HEK293 (cell line): ENCODE measurements at regions not wholly inside any gene's neighbourhood (a gene's known extent, or its start where the extent isn't known, plus 50 kb on each side); places are given as distances from the start of the nearest gene placed in this dataset.

Experiments used
- CTCF ChIA-PET: fragments of 350-600 bp; formaldehyde crosslinking; extraction: SDS; loops from one replicate; lab custom pipeline; 2021; ENCODE audit warnings: antibody characterized with exemption; lab: Yijun Ruan, JAX
- POLR2A ChIA-PET: fragments of 300-600 bp; formaldehyde crosslinking; extraction: SDS; loops from one replicate; lab custom pipeline; 2020; ENCODE audit warnings: antibody characterized with exemption, inconsistent platforms; lab: Yijun Ruan, JAX
- H3K27ac ChIP-seq: fragments of 200-500 bp; sonication (Bioruptor generic); 2 replicates; pipeline ENCODE4 v1.5.1; 2014; ENCODE audit warnings: low read depth, low read length, control low read depth, inconsistent platforms; ENCODE audit errors: extremely low read depth
- H3K36me3 ChIP-seq, 2 experiments: fragments of 200-500 bp in 1 of 2; sonication (Bioruptor generic) in 1 of 2; 1 replicate in 1 of 2; 2 replicates in 1 of 2; pipeline ENCODE4 v1.5.1; 2014 to 2017; ENCODE audit warnings: inconsistent platforms in 2 of 2, low read length in 2 of 2; ENCODE audit not compliant: control insufficient read depth in 2 of 2, insufficient read depth in 1 of 2
- H3K4me1 ChIP-seq: fragments of 200-500 bp; sonication (Bioruptor generic); 2 replicates; pipeline ENCODE4 v1.5.1; 2014; ENCODE audit warnings: mild to moderate bottlenecking, low read length, inconsistent platforms; ENCODE audit not compliant: control insufficient read depth, insufficient read depth
- H3K4me3 ChIP-seq: 2 replicates; pipeline ENCODE4 v1.5.1; 2011; ENCODE audit warnings: low read depth, mild to moderate bottlenecking, control low read depth, low read length, moderate library complexity
- H3K9me3 ChIP-seq: fragments of 200-500 bp; sonication (Bioruptor generic); 2 replicates; pipeline ENCODE4 v1.5.1; 2014; ENCODE audit warnings: low read depth, low read length, inconsistent platforms; ENCODE audit not compliant: control insufficient read depth, insufficient read depth
- YY1 ChIP-seq: fragments of 450-650 bp; formaldehyde crosslinking; IDR thresholded peaks from 2 replicates; pipeline ENCODE4 v1.5.1; 2018; ENCODE audit warnings: missing biosample characterization, missing genetic modification characterization
- ZFP69B ChIP-seq: fragments of 450-650 bp; formaldehyde crosslinking; IDR thresholded peaks from 2 replicates; pipeline ENCODE4 v1.5.1; 2016; ENCODE audit warnings: missing biosample characterization, missing genetic modification characterization
- ZNF16 ChIP-seq: fragments of 450-650 bp; formaldehyde crosslinking; IDR thresholded peaks from 2 replicates; pipeline ENCODE4 v1.5.1; 2016; ENCODE audit warnings: low read depth, missing biosample characterization, missing genetic modification characterization
- ZNF248 ChIP-seq: fragments of 450-650 bp; formaldehyde crosslinking; IDR thresholded peaks from 2 replicates; pipeline ENCODE4 v1.5.1; 2017; ENCODE audit warnings: missing biosample characterization, missing genetic modification characterization
- ZNF280D ChIP-seq: fragments of 450-650 bp; formaldehyde crosslinking; IDR thresholded peaks from 2 replicates; pipeline ENCODE4 v1.5.1; 2016; ENCODE audit warnings: missing biosample characterization, missing genetic modification characterization
- ZNF660 ChIP-seq: fragments of 450-650 bp; IDR thresholded peaks from 2 replicates; pipeline ENCODE4 v1.5.1; 2018; ENCODE audit warnings: missing biosample characterization, mild to moderate bottlenecking, missing genetic modification characterization
- ZNF692 ChIP-seq: fragments of 450-650 bp; formaldehyde crosslinking; IDR thresholded peaks from 2 replicates; pipeline ENCODE4 v1.5.1; 2016; ENCODE audit warnings: missing biosample characterization, missing genetic modification characterization
- ZNF792 ChIP-seq: fragments of 450-650 bp; formaldehyde crosslinking; IDR thresholded peaks from 2 replicates; pipeline ENCODE4 v1.5.1; 2016; ENCODE audit warnings: missing biosample characterization, missing genetic modification characterization
- ZNF837 ChIP-seq: fragments of 450-650 bp; formaldehyde crosslinking; IDR thresholded peaks from 2 replicates; pipeline ENCODE4 v1.5.1; 2016; ENCODE audit warnings: missing biosample characterization, missing genetic modification characterization
- ZSCAN16 ChIP-seq: fragments of 450-650 bp; formaldehyde crosslinking; IDR thresholded peaks from 2 replicates; pipeline ENCODE4 v1.5.1; 2016; ENCODE audit warnings: missing biosample characterization, missing genetic modification characterization
- ZSCAN30 ChIP-seq: fragments of 450-650 bp; IDR thresholded peaks from 2 replicates; pipeline ENCODE4 v1.5.1; 2018; ENCODE audit warnings: missing biosample characterization, mild to moderate bottlenecking, missing genetic modification characterization, moderate library complexity
- TF ChIP-seq, protein P1 (sequence below): fragments of 450-650 bp; formaldehyde crosslinking; IDR thresholded peaks from 2 replicates; pipeline ENCODE4 v1.5.1; 2016; ENCODE audit warnings: missing biosample characterization, missing genetic modification characterization
- TF ChIP-seq, protein P2 (sequence below): fragments of 450-650 bp; formaldehyde crosslinking; IDR thresholded peaks from 2 replicates; pipeline ENCODE4 v1.5.1; 2017; ENCODE audit warnings: missing biosample characterization, missing genetic modification characterization
- TF ChIP-seq, protein P3 (sequence below): fragments of 450-650 bp; formaldehyde crosslinking; IDR thresholded peaks from 2 replicates; pipeline ENCODE4 v1.5.1; 2016; ENCODE audit warnings: missing biosample characterization, missing genetic modification characterization, borderline replicate concordance
- TF ChIP-seq, protein P4 (sequence below): IDR thresholded peaks from 2 replicates; pipeline ENCODE4 v1.6.1; 2011; ENCODE audit warnings: mild to moderate bottlenecking, low read depth, low read length, borderline replicate concordance
- TF ChIP-seq, protein P5 (sequence below): fragments of 450-650 bp; formaldehyde crosslinking; IDR thresholded peaks from 2 replicates; pipeline ENCODE4 v1.5.1; 2017; ENCODE audit warnings: missing biosample characterization, mild to moderate bottlenecking, missing genetic modification characterization, moderate library complexity

DNA sequence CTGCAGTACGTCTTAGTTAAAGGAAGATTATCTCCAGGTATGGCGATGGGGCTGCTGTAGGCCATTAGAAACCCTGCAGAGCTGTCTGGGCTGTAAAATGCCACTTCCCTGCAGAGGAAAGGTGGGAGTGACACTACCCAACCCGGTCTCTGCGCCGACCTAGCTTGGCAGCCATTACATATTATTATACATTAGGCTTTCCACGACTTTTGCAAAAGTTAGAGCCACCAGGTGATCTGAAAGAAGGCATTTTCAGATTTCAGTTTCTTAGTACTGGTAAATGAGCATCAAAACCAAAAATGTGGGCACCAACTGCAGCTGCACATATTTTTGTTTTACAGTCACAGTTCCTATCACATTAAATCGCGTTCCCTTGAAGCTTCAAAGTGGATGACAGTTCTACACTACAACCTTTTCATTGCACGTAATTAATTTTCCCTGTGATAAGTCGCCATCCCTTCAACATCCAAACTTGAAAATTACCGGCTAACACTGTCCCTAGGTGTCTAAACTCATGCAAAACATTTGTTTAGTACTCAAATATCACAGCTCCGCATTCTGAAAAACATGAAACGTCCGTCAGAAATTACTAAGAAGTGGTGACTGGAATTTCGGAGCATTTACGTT, 81.4 kb upstream of the CHD2 start (continued):
- 0 out of 2 replicates have a peak, but pooled peaks have one; percentile 19 for TF ChIP-seq ZNF660 (tag by site-specific recombination)
- 0 out of 2 replicates have a peak, but pooled peaks have one; percentile 12 for TF ChIP-seq ZSCAN30
- TF ChIP-seq, protein P1, sequence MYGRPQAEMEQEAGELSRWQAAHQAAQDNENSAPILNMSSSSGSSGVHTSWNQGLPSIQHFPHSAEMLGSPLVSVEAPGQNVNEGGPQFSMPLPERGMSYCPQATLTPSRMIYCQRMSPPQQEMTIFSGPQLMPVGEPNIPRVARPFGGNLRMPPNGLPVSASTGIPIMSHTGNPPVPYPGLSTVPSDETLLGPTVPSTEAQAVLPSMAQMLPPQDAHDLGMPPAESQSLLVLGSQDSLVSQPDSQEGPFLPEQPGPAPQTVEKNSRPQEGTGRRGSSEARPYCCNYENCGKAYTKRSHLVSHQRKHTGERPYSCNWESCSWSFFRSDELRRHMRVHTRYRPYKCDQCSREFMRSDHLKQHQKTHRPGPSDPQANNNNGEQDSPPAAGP (tag by site-specific recombination): no peak
- no peak for TF ChIP-seq ZFP69B (tag by site-specific recombination)
- no peak for TF ChIP-seq ZNF280D
- TF ChIP-seq, protein P2, sequence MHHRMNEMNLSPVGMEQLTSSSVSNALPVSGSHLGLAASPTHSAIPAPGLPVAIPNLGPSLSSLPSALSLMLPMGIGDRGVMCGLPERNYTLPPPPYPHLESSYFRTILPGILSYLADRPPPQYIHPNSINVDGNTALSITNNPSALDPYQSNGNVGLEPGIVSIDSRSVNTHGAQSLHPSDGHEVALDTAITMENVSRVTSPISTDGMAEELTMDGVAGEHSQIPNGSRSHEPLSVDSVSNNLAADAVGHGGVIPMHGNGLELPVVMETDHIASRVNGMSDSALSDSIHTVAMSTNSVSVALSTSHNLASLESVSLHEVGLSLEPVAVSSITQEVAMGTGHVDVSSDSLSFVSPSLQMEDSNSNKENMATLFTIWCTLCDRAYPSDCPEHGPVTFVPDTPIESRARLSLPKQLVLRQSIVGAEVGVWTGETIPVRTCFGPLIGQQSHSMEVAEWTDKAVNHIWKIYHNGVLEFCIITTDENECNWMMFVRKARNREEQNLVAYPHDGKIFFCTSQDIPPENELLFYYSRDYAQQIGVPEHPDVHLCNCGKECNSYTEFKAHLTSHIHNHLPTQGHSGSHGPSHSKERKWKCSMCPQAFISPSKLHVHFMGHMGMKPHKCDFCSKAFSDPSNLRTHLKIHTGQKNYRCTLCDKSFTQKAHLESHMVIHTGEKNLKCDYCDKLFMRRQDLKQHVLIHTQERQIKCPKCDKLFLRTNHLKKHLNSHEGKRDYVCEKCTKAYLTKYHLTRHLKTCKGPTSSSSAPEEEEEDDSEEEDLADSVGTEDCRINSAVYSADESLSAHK (tag by site-specific recombination): no peak

GRCh38 chr15:92819278-92820235, 80.6 kb upstream of the CHD2 start:
- ChIA-PET CTCF (interaction anchor here (1.2 to 4.7 kb wide), 6 partner anchors 10 to 98 kb away, joined by 4 to 35 read pairs (median 6); partner anchors contain the start of gene CHD2), POLR2A (interaction anchor here (0.5 to 8.1 kb wide), 15 partner anchors 10 to 1831 kb away, joined by 3 to 238 read pairs (median 5); partner anchors contain the start of gene CHD2)
- peak overlapping the region; percentile 39 for H3K4me3 ChIP-seq
- H3K27ac ChIP-seq: peak overlapping the region; percentile 98
- H3K9me3 ChIP-seq: no peaks in the 10 kb centered on the region
- H3K36me3 ChIP-seq: no peaks in the 10 kb centered on the region
- peaks cover 40% of the 10 kb centered on the region for H3K4me1 ChIP-seq
- peak; percentile 67 for TF ChIP-seq ZNF692 (tag by site-specific recombination)
- TF ChIP-seq, protein P3, sequence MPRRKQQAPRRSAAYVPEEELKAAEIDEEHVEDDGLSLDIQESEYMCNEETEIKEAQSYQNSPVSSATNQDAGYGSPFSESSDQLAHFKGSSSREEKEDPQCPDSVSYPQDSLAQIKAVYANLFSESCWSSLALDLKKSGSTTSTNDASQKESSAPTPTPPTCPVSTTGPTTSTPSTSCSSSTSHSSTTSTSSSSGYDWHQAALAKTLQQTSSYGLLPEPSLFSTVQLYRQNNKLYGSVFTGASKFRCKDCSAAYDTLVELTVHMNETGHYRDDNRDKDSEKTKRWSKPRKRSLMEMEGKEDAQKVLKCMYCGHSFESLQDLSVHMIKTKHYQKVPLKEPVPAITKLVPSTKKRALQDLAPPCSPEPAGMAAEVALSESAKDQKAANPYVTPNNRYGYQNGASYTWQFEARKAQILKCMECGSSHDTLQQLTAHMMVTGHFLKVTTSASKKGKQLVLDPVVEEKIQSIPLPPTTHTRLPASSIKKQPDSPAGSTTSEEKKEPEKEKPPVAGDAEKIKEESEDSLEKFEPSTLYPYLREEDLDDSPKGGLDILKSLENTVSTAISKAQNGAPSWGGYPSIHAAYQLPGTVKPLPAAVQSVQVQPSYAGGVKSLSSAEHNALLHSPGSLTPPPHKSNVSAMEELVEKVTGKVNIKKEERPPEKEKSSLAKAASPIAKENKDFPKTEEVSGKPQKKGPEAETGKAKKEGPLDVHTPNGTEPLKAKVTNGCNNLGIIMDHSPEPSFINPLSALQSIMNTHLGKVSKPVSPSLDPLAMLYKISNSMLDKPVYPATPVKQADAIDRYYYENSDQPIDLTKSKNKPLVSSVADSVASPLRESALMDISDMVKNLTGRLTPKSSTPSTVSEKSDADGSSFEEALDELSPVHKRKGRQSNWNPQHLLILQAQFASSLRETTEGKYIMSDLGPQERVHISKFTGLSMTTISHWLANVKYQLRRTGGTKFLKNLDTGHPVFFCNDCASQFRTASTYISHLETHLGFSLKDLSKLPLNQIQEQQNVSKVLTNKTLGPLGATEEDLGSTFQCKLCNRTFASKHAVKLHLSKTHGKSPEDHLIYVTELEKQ (tag by site-specific recombination): peak; percentile 37; the same call in 1 of the 2 replicates
- no peak for TF ChIP-seq ZSCAN16 (tag by site-specific recombination)
- TF ChIP-seq ZNF837 (tag by site-specific recombination): no peak
- no peak for TF ChIP-seq ZNF792 (tag by site-specific recombination)
- peak; percentile 71; the same call in 1 of the 2 replicates for TF ChIP-seq YY1
- TF ChIP-seq, protein P4, sequence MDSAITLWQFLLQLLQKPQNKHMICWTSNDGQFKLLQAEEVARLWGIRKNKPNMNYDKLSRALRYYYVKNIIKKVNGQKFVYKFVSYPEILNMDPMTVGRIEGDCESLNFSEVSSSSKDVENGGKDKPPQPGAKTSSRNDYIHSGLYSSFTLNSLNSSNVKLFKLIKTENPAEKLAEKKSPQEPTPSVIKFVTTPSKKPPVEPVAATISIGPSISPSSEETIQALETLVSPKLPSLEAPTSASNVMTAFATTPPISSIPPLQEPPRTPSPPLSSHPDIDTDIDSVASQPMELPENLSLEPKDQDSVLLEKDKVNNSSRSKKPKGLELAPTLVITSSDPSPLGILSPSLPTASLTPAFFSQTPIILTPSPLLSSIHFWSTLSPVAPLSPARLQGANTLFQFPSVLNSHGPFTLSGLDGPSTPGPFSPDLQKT: no peak
- TF ChIP-seq ZNF248 (tag by site-specific recombination): no peak
- TF ChIP-seq ZNF16 (tag by site-specific recombination): no peak
- TF ChIP-seq, protein P5, sequence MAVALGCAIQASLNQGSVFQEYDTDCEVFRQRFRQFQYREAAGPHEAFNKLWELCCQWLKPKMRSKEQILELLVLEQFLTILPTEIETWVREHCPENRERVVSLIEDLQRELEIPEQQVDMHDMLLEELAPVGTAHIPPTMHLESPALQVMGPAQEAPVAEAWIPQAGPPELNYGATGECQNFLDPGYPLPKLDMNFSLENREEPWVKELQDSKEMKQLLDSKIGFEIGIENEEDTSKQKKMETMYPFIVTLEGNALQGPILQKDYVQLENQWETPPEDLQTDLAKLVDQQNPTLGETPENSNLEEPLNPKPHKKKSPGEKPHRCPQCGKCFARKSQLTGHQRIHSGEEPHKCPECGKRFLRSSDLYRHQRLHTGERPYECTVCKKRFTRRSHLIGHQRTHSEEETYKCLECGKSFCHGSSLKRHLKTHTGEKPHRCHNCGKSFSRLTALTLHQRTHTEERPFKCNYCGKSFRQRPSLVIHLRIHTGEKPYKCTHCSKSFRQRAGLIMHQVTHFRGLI: no peak
